ENCODE measurements at regions not wholly inside any gene's neighbourhood (a gene's known extent, or its start where the extent isn't known, plus 50 kb on each side); places are given as distances from the start of the nearest gene placed in this dataset.

- TF ChIP-seq EZH2phosphoT487 (IDR thresholded peaks at IDR 0.05; ENCODE audit: insufficient read depth, low read depth): no peak
- TF ChIP-seq EZH2 (IDR thresholded peaks at IDR 0.05; ENCODE audit: insufficient read depth, poor library complexity, severe bottlenecking): no peak
These were observed 116.7 kb downstream of the TWIST2 start for GRCh38 chr2:238964544-238965067.
